Effector memory CD4-positive, alpha-beta T cell (primary cell): ENCODE measurements at regions not wholly inside any gene's neighbourhood (a gene's known extent, or its start where the extent isn't known, plus 50 kb on each side); places are given as distances from the start of the nearest gene placed in this dataset.

Experiments used
- DNase-seq, 3 donors: peaks; one replicate each; pipeline ENCODE4 v3.0.0-alpha.2; 2020
- H3K27ac ChIP-seq: 2 replicates; pipeline ENCODE4 v1.7.0; 2013; ENCODE audit warnings: mild to moderate bottlenecking, low read length, moderate library complexity; ENCODE audit not compliant: insufficient read depth, poor library complexity, severe bottlenecking
- H3K27me3 ChIP-seq: replicated peaks from 2 replicates; pipeline ENCODE4 v1.7.0; 2013; ENCODE audit warnings: mild to moderate bottlenecking, low read length; ENCODE audit not compliant: insufficient read depth, control insufficient read depth, poor library complexity, severe bottlenecking
- H3K36me3 ChIP-seq: 2 replicates; pipeline ENCODE4 v1.7.0; 2013; ENCODE audit warnings: mild to moderate bottlenecking, low read length, moderate library complexity; ENCODE audit not compliant: control insufficient read depth, insufficient read depth
- H3K4me1 ChIP-seq: 2 replicates; pipeline ENCODE4 v1.7.0; 2013; ENCODE audit warnings: low read length, mild to moderate bottlenecking; ENCODE audit not compliant: control insufficient read depth, insufficient read depth, poor library complexity, severe bottlenecking
- H3K4me3 ChIP-seq: 2 replicates; pipeline ENCODE4 v1.7.0; 2013; ENCODE audit warnings: low read length, low read depth, mild to moderate bottlenecking; ENCODE audit not compliant: insufficient read depth, poor library complexity, severe bottlenecking
- H3K9me3 ChIP-seq: 2 replicates; pipeline ENCODE4 v1.7.0; 2013; ENCODE audit warnings: mild to moderate bottlenecking, low read length, moderate library complexity; ENCODE audit not compliant: control insufficient read depth

- H3K4me1 ChIP-seq, result no peaks in the 10 kb centered on the region
- H3K36me3 ChIP-seq, result no peaks in the 10 kb centered on the region
- H3K27ac ChIP-seq, result no peak overlapping the region
- no peaks in the 10 kb centered on the region for H3K9me3 ChIP-seq
- no peaks in the 10 kb centered on the region for H3K27me3 ChIP-seq
- no peak for DNase-seq
- H3K4me3 ChIP-seq, result no peak overlapping the region
Measured at GRCh38 chr11:134761386-134761785, 349.3 kb upstream of the B3GAT1 start.

- Histone ChIP-seq H3K4me3 (no peak overlapping the region), H3K27me3 (no peaks in the 10 kb centered on the region), H3K36me3 (no peaks in the 10 kb centered on the region), H3K4me1 (no peaks in the 10 kb centered on the region), H3K27ac (no peak overlapping the region), H3K9me3 (no peaks in the 10 kb centered on the region)
- no peak for DNase-seq
Measured at GRCh38 chr11:134760957-134761356, 348.9 kb upstream of the B3GAT1 start.

- no peak for DNase-seq
- Histone ChIP-seq H3K4me1 (no peaks in the 10 kb centered on the region), H3K9me3 (no peaks in the 10 kb centered on the region), H3K36me3 (no peaks in the 10 kb centered on the region), H3K4me3 (no peak overlapping the region), H3K27ac (no peak overlapping the region), H3K27me3 (no peaks in the 10 kb centered on the region)
Measured at GRCh38 chr11:134760299-134760698, 348.3 kb upstream of the B3GAT1 start.

GRCh38 chr11:134759855-134760254 is 347.8 kb upstream of the B3GAT1 start:
- no peak overlapping the region for H3K4me3 ChIP-seq
- H3K27ac ChIP-seq, result no peak overlapping the region
- no peaks in the 10 kb centered on the region for H3K4me1 ChIP-seq
- H3K36me3 ChIP-seq, result no peaks in the 10 kb centered on the region
- no peaks in the 10 kb centered on the region for H3K9me3 ChIP-seq
- no peak for DNase-seq
- H3K27me3 ChIP-seq, result no peaks in the 10 kb centered on the region

- H3K27me3 ChIP-seq, result no peaks in the 10 kb centered on the region
- H3K36me3 ChIP-seq, result no peaks in the 10 kb centered on the region
- no peak overlapping the region for H3K4me3 ChIP-seq
- no peaks in the 10 kb centered on the region for H3K9me3 ChIP-seq
- no peak for DNase-seq
- no peak overlapping the region for H3K27ac ChIP-seq
- H3K4me1 ChIP-seq, result no peaks in the 10 kb centered on the region
Measured at GRCh38 chr11:134759274-134759673, 347.2 kb upstream of the B3GAT1 start.

- Histone ChIP-seq H3K4me3 (no peak overlapping the region), H3K9me3 (no peaks in the 10 kb centered on the region)
Measured at GRCh38 chr11:134758342-134758931, 346.4 kb upstream of the B3GAT1 start.

GRCh38 chr11:134757633-134758032 is 345.6 kb upstream of the B3GAT1 start:
- Histone ChIP-seq H3K36me3 (no peaks in the 10 kb centered on the region), H3K27ac (no peak overlapping the region), H3K4me3 (no peak overlapping the region), H3K9me3 (no peaks in the 10 kb centered on the region), H3K4me1 (no peaks in the 10 kb centered on the region), H3K27me3 (no peaks in the 10 kb centered on the region)
- DNase-seq, result no peak

More at GRCh38 chr11:134758342-134758931, 346.4 kb upstream of the B3GAT1 start:
- H3K4me1 ChIP-seq, result no peaks in the 10 kb centered on the region
- no peak for DNase-seq
- H3K36me3 ChIP-seq, result no peaks in the 10 kb centered on the region
- H3K27ac ChIP-seq, result no peak overlapping the region
- H3K27me3 ChIP-seq, result no peaks in the 10 kb centered on the region

GRCh38 chr11:134756811-134757540 is 344.9 kb upstream of the B3GAT1 start:
- no peak for DNase-seq
- Histone ChIP-seq H3K9me3 (no peaks in the 10 kb centered on the region), H3K4me1 (no peaks in the 10 kb centered on the region), H3K4me3 (no peak overlapping the region), H3K36me3 (no peaks in the 10 kb centered on the region), H3K27ac (no peak overlapping the region), H3K27me3 (no peaks in the 10 kb centered on the region)

GRCh38 chr11:134755535-134755934 is 343.5 kb upstream of the B3GAT1 start:
- H3K27me3 ChIP-seq, result no peaks in the 10 kb centered on the region
- no peaks in the 10 kb centered on the region for H3K36me3 ChIP-seq
- H3K9me3 ChIP-seq, result no peaks in the 10 kb centered on the region
- H3K4me3 ChIP-seq, result no peak overlapping the region
- no peak overlapping the region for H3K27ac ChIP-seq
- DNase-seq, result no peak
- no peaks in the 10 kb centered on the region for H3K4me1 ChIP-seq

- H3K4me1 ChIP-seq, result no peaks in the 10 kb centered on the region
- no peaks in the 10 kb centered on the region for H3K36me3 ChIP-seq
- no peaks in the 10 kb centered on the region for H3K9me3 ChIP-seq
- H3K4me3 ChIP-seq, result no peak overlapping the region
- H3K27me3 ChIP-seq, result no peaks in the 10 kb centered on the region
- no peak for DNase-seq
- H3K27ac ChIP-seq, result no peak overlapping the region
Measured at GRCh38 chr11:134754521-134755198, 342.6 kb upstream of the B3GAT1 start.
